Aorta (tissue), 5 donors: ENCODE measurements at regions not wholly inside any gene's neighbourhood (a gene's known extent, or its start where the extent isn't known, plus 50 kb on each side); places are given as distances from the start of the nearest gene placed in this dataset.

Experiments used
- ATAC-seq: fragments of 200-7000 bp; cut with Tn5 transposase; one replicate; pipeline ENCODE4 v1.9.1; 2022; ENCODE audit warnings: moderate library complexity; ENCODE audit not compliant: low FRiP score
- DNase-seq, 2 donors: peaks; one replicate each; pipeline ENCODE4 v3.0.0-alpha.2; 2020
- H3K27ac ChIP-seq, 2 donors: one replicate each; pipeline ENCODE4 v1.5.1; 2013; ENCODE audit warnings: low read length in 2 of 2, mild to moderate bottlenecking in 2 of 2, moderate library complexity in 2 of 2, control low read depth in 1 of 2, inconsistent platforms in 1 of 2, low read depth in 1 of 2
- H3K27me3 ChIP-seq, 2 donors: one replicate each; pipeline ENCODE4 v1.6.1; 2013; ENCODE audit warnings: control low read depth in 1 of 2, low read length in 1 of 2, mild to moderate bottlenecking in 1 of 2, moderate library complexity in 1 of 2; ENCODE audit not compliant: insufficient read depth in 2 of 2, control insufficient read depth in 1 of 2
- H3K36me3 ChIP-seq, 2 donors: one replicate each; pipeline ENCODE4 v1.6.1; 2013; ENCODE audit warnings: control low read depth in 1 of 2, low read length in 1 of 2, mild to moderate bottlenecking in 1 of 2; ENCODE audit not compliant: insufficient read depth in 2 of 2, control insufficient read depth in 1 of 2
- H3K4me1 ChIP-seq, 2 donors: one replicate each; pipeline ENCODE4 v1.6.1; 2013; ENCODE audit warnings: low read length in 2 of 2, control low read depth in 1 of 2, mild to moderate bottlenecking in 1 of 2, moderate library complexity in 1 of 2; ENCODE audit not compliant: insufficient read depth in 2 of 2, control insufficient read depth in 1 of 2
- H3K4me3 ChIP-seq, 2 donors: one replicate each; pipeline ENCODE4 v1.5.1; 2013; ENCODE audit warnings: low read length in 2 of 2, control low read depth in 1 of 2, mild to moderate bottlenecking in 1 of 2
- H3K9me3 ChIP-seq: one replicate; pipeline ENCODE4 v1.6.1; 2013; ENCODE audit warnings: mild to moderate bottlenecking, low read length; ENCODE audit not compliant: control insufficient read depth
- WGBS, 2 donors: extraction: QIAGEN DNeasy Blood & Tissue Kit; methylation state at CpG; one replicate each; pipeline ENCODE4 v1.1.7; 2013; 5-methylcytosine and 5-hydroxymethylcytosine counted together
- intact Hi-C, 2 donors: fragments of 100-400 bp; cut with DNase I; formaldehyde crosslinking; loops; one replicate each; pipeline versions ENCODE4 v1.14.2 to v1.15.0; 2022
- donor health status: healthy with polysubstance abuse.
- donor health status: Bipolar disorder and iron deficiency.
- donor health status: DM: no; HTN: no; CAD: no.
- donor health status: DM: no; HTN: no; CAD: no.
- donor health status: DM: yes; HTN: yes; CAD: no.

- DNase-seq (peak in 1 of 2 donors; percentile 44), ATAC-seq (no peak)
- Histone ChIP-seq H3K4me3 (no peak overlapping the region), H3K4me1 (no peaks in the 10 kb centered on the region), H3K9me3 (no peaks in the 10 kb centered on the region), H3K27me3 (no peaks in the 10 kb centered on the region), H3K36me3 (no peaks in the 10 kb centered on the region), H3K27ac (no peak overlapping the region)
- 86 to 88% methylated on average over 10 of the region's 10 CpGs for WGBS, 2 donors
- intact Hi-C loops, result no loop called here
These were observed 535.8 kb downstream of the TBC1D22A start for GRCh38 chr22:47298017-47298785.

GRCh38 chr22:47297261-47298016 lies 535.0 kb downstream of the TBC1D22A start:
- Histone ChIP-seq H3K36me3 (no peaks in the 10 kb centered on the region), H3K4me3 (no peak overlapping the region), H3K27ac (no peak overlapping the region), H3K4me1 (no peaks in the 10 kb centered on the region), H3K9me3 (no peaks in the 10 kb centered on the region), H3K27me3 (no peaks in the 10 kb centered on the region)
- ATAC-seq, result no peak
- intact Hi-C loops, result no loop called here
- WGBS, 2 donors, result 87% methylated on average over 20 of the region's 20 CpGs
- DNase-seq, result peak in 1 of 2 donors; percentile 57

GRCh38 chr22:47296405-47297260 lies 534.2 kb downstream of the TBC1D22A start:
- no peaks in the 10 kb centered on the region for H3K27me3 ChIP-seq
- H3K4me1 ChIP-seq, result no peaks in the 10 kb centered on the region
- 52 to 68% methylated on average over 25 of the region's 25 CpGs for WGBS, 2 donors
- no peaks in the 10 kb centered on the region for H3K9me3 ChIP-seq
- intact Hi-C loops, result no loop called here
- H3K4me3 ChIP-seq, result no peak overlapping the region
- ATAC-seq (no peak), DNase-seq (no peak)
- no peaks in the 10 kb centered on the region for H3K36me3 ChIP-seq
- no peak overlapping the region for H3K27ac ChIP-seq

- no peak for ATAC-seq
- Histone ChIP-seq H3K27ac (no peak overlapping the region), H3K4me3 (no peak overlapping the region), H3K9me3 (no peaks in the 10 kb centered on the region), H3K36me3 (no peaks in the 10 kb centered on the region), H3K4me1 (no peaks in the 10 kb centered on the region), H3K27me3 (no peaks in the 10 kb centered on the region)
- WGBS, 2 donors, result 75 to 82% methylated on average over 10 of the region's 10 CpGs
- intact Hi-C loops, result no loop called here
- no peak for DNase-seq
These were observed 533.5 kb downstream of the TBC1D22A start for GRCh38 chr22:47295982-47296381.

- no peaks in the 10 kb centered on the region for H3K9me3 ChIP-seq
- no peak overlapping the region for H3K4me3 ChIP-seq
- H3K27me3 ChIP-seq, result no peaks in the 10 kb centered on the region
- DNase-seq (no peak), ATAC-seq (no peak)
- WGBS, 2 donors, result 82 to 83% methylated on average over 21 of the region's 21 CpGs
- H3K27ac ChIP-seq, result no peak overlapping the region
- no peaks in the 10 kb centered on the region for H3K4me1 ChIP-seq
- H3K36me3 ChIP-seq, result no peaks in the 10 kb centered on the region
- intact Hi-C loops, result no loop called here
These were observed 532.9 kb downstream of the TBC1D22A start for GRCh38 chr22:47295226-47295901.

- Histone ChIP-seq H3K4me1 (no peaks in the 10 kb centered on the region), H3K4me3 (no peak overlapping the region), H3K27ac (no peak overlapping the region), H3K9me3 (no peaks in the 10 kb centered on the region), H3K36me3 (no peaks in the 10 kb centered on the region), H3K27me3 (no peaks in the 10 kb centered on the region)
- DNase-seq (no peak), ATAC-seq (no peak)
- intact Hi-C loops, result no loop called here
- WGBS, 2 donors, result 83 to 85% methylated on average over 5 of the region's 5 CpGs
These were observed 532.1 kb downstream of the TBC1D22A start for GRCh38 chr22:47294576-47294975.

GRCh38 chr22:47294222-47294532 lies 531.7 kb downstream of the TBC1D22A start:
- 75 to 78% methylated on average over 6 of the region's 6 CpGs for WGBS, 2 donors
- DNase-seq (no peak), ATAC-seq (no peak)
- H3K36me3 ChIP-seq, result no peaks in the 10 kb centered on the region
- no peaks in the 10 kb centered on the region for H3K9me3 ChIP-seq
- H3K27ac ChIP-seq, result no peak overlapping the region
- intact Hi-C loops, result no loop called here
- no peak overlapping the region for H3K4me3 ChIP-seq
- H3K4me1 ChIP-seq, result no peaks in the 10 kb centered on the region
- no peaks in the 10 kb centered on the region for H3K27me3 ChIP-seq

- Histone ChIP-seq H3K9me3 (no peaks in the 10 kb centered on the region), H3K27ac (no peak overlapping the region), H3K27me3 (no peaks in the 10 kb centered on the region), H3K4me3 (no peak overlapping the region), H3K4me1 (no peaks in the 10 kb centered on the region), H3K36me3 (no peaks in the 10 kb centered on the region)
- no peak for ATAC-seq
- 86 to 88% methylated on average over 18 of the region's 18 CpGs for WGBS, 2 donors
- DNase-seq, result no peak
- intact Hi-C loops, result no loop called here
These were observed 531.1 kb downstream of the TBC1D22A start for GRCh38 chr22:47293368-47294221.
